HCT116 (cell line): ENCODE measurements at regions not wholly inside any gene's neighbourhood (a gene's known extent, or its start where the extent isn't known, plus 50 kb on each side); places are given as distances from the start of the nearest gene placed in this dataset.
"Not testable (repeated sequence)": the region's sequence is repeated elsewhere in the genome, so short reads cannot be mapped to it uniquely, and the experiment has no call there.

Source experiments
- ATAC-seq: fragments of 200-7000 bp; cut with Tn5 transposase; 2 replicates; pipeline ENCODE4 v1.9.1; 2020; ENCODE audit warnings: mild to moderate bottlenecking, moderate library complexity
- BruUV-seq: library from RNA; stranded (reverse); fragments of 400-500 nt; replicated peaks from 2 replicates; lab custom pipeline; 2021; lab: Mats Ljungman, UMichigan
- CTCF ChIA-PET: fragments of 300-600 bp; sonication (Branson Sonifier 250); formaldehyde crosslinking; loops from one replicate; lab custom pipeline; 2021; ENCODE audit warnings: antibody characterized with exemption; lab: Charles Lee
- POLR2A ChIA-PET: fragments of 300-600, 350-600 bp; sonication (Branson Sonifier 250); formaldehyde crosslinking; loops from one replicate; lab custom pipeline; 2021; ENCODE audit warnings: antibody characterized with exemption; lab: Charles Lee
- RAD21 ChIA-PET, 2 experiments: fragments of 300-600 bp; sonication (Branson Sonifier 250); formaldehyde crosslinking; loops; one replicate each; lab custom pipeline; 2023; ENCODE audit warnings: low total read pairs in 2 of 2; ENCODE audit not compliant: uncharacterized antibody in 2 of 2, unreplicated experiment in 2 of 2, low non-redundant PET in 1 of 2; lab: Charles Lee
- DNase-seq: peaks from one replicate; pipeline ENCODE4 v3.0.0-alpha.2; 2010; ENCODE audit warnings: low read depth, low spot score
- H2AFZ ChIP-seq: fragments of 200-600 bp; shearing (Covaris generic), sonication (generic); 2 replicates; pipeline ENCODE4 v1.6.1; 2017; ENCODE audit warnings: low read depth, mixed run types, mixed read lengths, antibody characterized with exemption, low read length; ENCODE audit not compliant: poor library complexity, severe bottlenecking
- H3K27ac ChIP-seq: 2 replicates; pipeline ENCODE4 v1.5.1; 2012; ENCODE audit warnings: low read depth, low read length
- H3K27me3 ChIP-seq: fragments of 200-600 bp; sonication (generic); 2 replicates; pipeline ENCODE4 v1.6.1; 2016; ENCODE audit warnings: mixed run types, low read length, mixed read lengths; ENCODE audit not compliant: insufficient read depth
- H3K36me3 ChIP-seq, 2 experiments: fragments of 200-500 bp in 1 of 2; fragments of 200-600 bp in 1 of 2; sonication (Bioruptor generic) in 1 of 2; sonication (generic) in 1 of 2; 2 replicates each; pipeline versions ENCODE4 v1.5.1 to v1.6.1; 2014 to 2016; ENCODE audit warnings: low read length in 2 of 2, inconsistent platforms in 1 of 2, mixed read lengths in 1 of 2, mixed run types in 1 of 2; ENCODE audit not compliant: insufficient read depth in 2 of 2, control insufficient read depth in 1 of 2
- H3K4me1 ChIP-seq, 2 experiments: fragments of 200-600 bp in 1 of 2; sonication (generic) in 1 of 2; 2 replicates each; pipeline versions ENCODE4 v1.5.1 to v1.6.1; 2012 to 2017; ENCODE audit warnings: low read length in 2 of 2, inconsistent platforms in 1 of 2, mild to moderate bottlenecking in 1 of 2, mixed read lengths in 1 of 2, mixed run types in 1 of 2, moderate library complexity in 1 of 2; ENCODE audit not compliant: insufficient read depth in 2 of 2, control insufficient read depth in 1 of 2
- H3K4me2 ChIP-seq: fragments of 200-600 bp; sonication (generic); 2 replicates; pipeline ENCODE4 v1.6.1; 2017; ENCODE audit warnings: mixed run types, low read length, mixed read lengths
- H3K4me3 ChIP-seq, 2 experiments: fragments of 200-600 bp in 1 of 2; sonication (generic) in 1 of 2; replicated peaks in 1 of 2; 2 replicates each; pipeline ENCODE4 v1.5.1; 2011 to 2016; ENCODE audit warnings: low read length in 2 of 2, control low read depth in 1 of 2, low read depth in 1 of 2, mild to moderate bottlenecking in 1 of 2, mixed read lengths in 1 of 2, mixed run types in 1 of 2
- H3K79me2 ChIP-seq: fragments of 200-600 bp; sonication (generic); 2 replicates; pipeline ENCODE4 v1.6.1; 2017; ENCODE audit warnings: mild to moderate bottlenecking, mixed run types, low read length, moderate library complexity, mixed read lengths; ENCODE audit not compliant: insufficient read depth
- H3K9ac ChIP-seq: fragments of 200-600 bp; sonication (generic); 2 replicates; pipeline ENCODE4 v1.6.1; 2016; ENCODE audit warnings: low read length, mixed read lengths
- H3K9me2 ChIP-seq: fragments of 200-600 bp; sonication (generic), shearing (Covaris generic); 2 replicates; pipeline ENCODE4 v1.6.1; 2017; ENCODE audit warnings: mixed run types, mild to moderate bottlenecking, moderate library complexity; ENCODE audit not compliant: insufficient read depth
- H3K9me3 ChIP-seq, 2 experiments: fragments of 200-500 bp in 1 of 2; fragments of 200-600 bp in 1 of 2; sonication (Bioruptor generic) in 1 of 2; sonication (generic) in 1 of 2; 2 replicates each; pipeline ENCODE4 v1.6.1; 2014 to 2017; ENCODE audit warnings: low read length in 2 of 2, mixed read lengths in 2 of 2, inconsistent platforms in 1 of 2, low read depth in 1 of 2, mild to moderate bottlenecking in 1 of 2, mixed run types in 1 of 2, moderate library complexity in 1 of 2; ENCODE audit not compliant: control insufficient read depth in 1 of 2, insufficient read depth in 1 of 2
- H4K20me1 ChIP-seq: fragments of 200-600 bp; sonication (generic), shearing (Covaris generic); 2 replicates; pipeline ENCODE4 v1.6.1; 2017; ENCODE audit warnings: mixed run types, mild to moderate bottlenecking, moderate library complexity; ENCODE audit not compliant: insufficient read depth
- CBX3 ChIP-seq: IDR thresholded peaks from 2 replicates; pipeline ENCODE4 v1.6.1; 2012; ENCODE audit warnings: low read depth
- CEBPB ChIP-seq: IDR thresholded peaks from 2 replicates; pipeline ENCODE4 v1.6.1; 2012; ENCODE audit warnings: low read depth
- ELF1 ChIP-seq: IDR thresholded peaks from 2 replicates; pipeline ENCODE4 v1.6.1; 2012; ENCODE audit warnings: low read depth, borderline replicate concordance
- EZH2 ChIP-seq: fragments of 200-600 bp; sonication (generic); IDR thresholded peaks from 2 replicates; pipeline ENCODE4 v1.6.1; 2017; ENCODE audit warnings: antibody characterized with exemption, mixed run types
- EZH2phosphoT487 ChIP-seq: fragments of 200-600 bp; IDR thresholded peaks from 2 replicates; pipeline ENCODE4 v1.6.1; 2018; ENCODE audit warnings: antibody characterized with exemption, borderline replicate concordance
- FOSL1 ChIP-seq: IDR thresholded peaks from 2 replicates; pipeline ENCODE4 v1.6.1; 2012; ENCODE audit warnings: low read depth
- MAX ChIP-seq: IDR thresholded peaks from 2 replicates; pipeline ENCODE4 v1.6.1; 2012
- SP1 ChIP-seq: IDR thresholded peaks from 2 replicates; pipeline ENCODE4 v1.6.1; 2012; ENCODE audit warnings: low read depth
- TCF7L2 ChIP-seq: IDR thresholded peaks from 2 replicates; pipeline ENCODE4 v1.7.0; 2011; ENCODE audit warnings: borderline replicate concordance, inconsistent platforms; ENCODE audit not compliant: insufficient read depth, insufficient read length; ENCODE audit errors: extremely low read depth
- YY1 ChIP-seq: IDR thresholded peaks from 2 replicates; pipeline ENCODE4 v1.6.1; 2011; ENCODE audit warnings: low read length, low read depth, moderate library complexity, mild to moderate bottlenecking; ENCODE audit not compliant: insufficient replicate concordance; ENCODE audit errors: extremely low read depth
- ZNF274 ChIP-seq: fragments of 200-500 bp; sonication (Bioruptor generic); IDR thresholded peaks from 2 replicates; pipeline ENCODE4 v1.6.1; 2014; ENCODE audit warnings: mild to moderate bottlenecking, low read depth, low read length, inconsistent platforms
- intact Hi-C: fragments of 100-400 bp; cut with micrococcal nuclease; formaldehyde crosslinking; loops from 2 replicates; pipeline ENCODE4 v1.10.0; 2022
- TF ChIP-seq, protein P1 (sequence below): IDR thresholded peaks from 2 replicates; pipeline ENCODE4 v1.6.1; 2012; ENCODE audit warnings: low read depth
- TF ChIP-seq, protein P2 (sequence below): IDR thresholded peaks from 2 replicates; pipeline ENCODE4 v1.6.1; 2012

GRCh38 chr14:83007052-83007451, 1473.4 kb upstream of the SEL1L start:
- H3K79me2 ChIP-seq, H3K4me3 ChIP-seq, H3K9me2 ChIP-seq, H3K4me2 ChIP-seq, BruUV-seq, H2AFZ ChIP-seq, RAD21 ChIA-PET, H3K36me3 ChIP-seq, H4K20me1 ChIP-seq, POLR2A ChIA-PET, DNase-seq, H3K4me1 ChIP-seq, H3K9ac ChIP-seq, H3K27ac ChIP-seq, H3K27me3 ChIP-seq, intact Hi-C loops, ATAC-seq, CTCF ChIA-PET: not testable (repeated sequence)
- peaks cover 5 to 15% of the 10 kb centered on the region in 2 experiments; a peak in 2 of 4 replicates for H3K9me3 ChIP-seq

- Histone ChIP-seq H3K9ac (no peak overlapping the region), H2AFZ (no peak overlapping the region), H3K36me3 (no peaks in the 10 kb centered on the region), H3K9me2 (no peaks in the 10 kb centered on the region), H3K4me3 (no peak overlapping the region), H3K4me2 (no peak overlapping the region), H3K9me3 (peaks cover 3 to 16% of the 10 kb centered on the region in 2 experiments; a peak in 2 of 4 replicates), H3K27me3 (no peaks in the 10 kb centered on the region), H4K20me1 (no peaks in the 10 kb centered on the region), H3K4me1 (no peaks in the 10 kb centered on the region), H3K79me2 (no peaks in the 10 kb centered on the region), H3K27ac (no peak overlapping the region)
- DNase-seq (no peak), ATAC-seq (no peak)
- ChIA-PET RAD21 (no interaction called here), POLR2A (no interaction called here), CTCF (no interaction called here)
- BruUV-seq = no TSS peak
- TF ChIP-seq SP1 (no peak), YY1 (no peak), CBX3 (no peak), MAX (no peak), FOSL1 (no peak), ELF1 (no peak), CEBPB (no peak), TCF7L2 (no peak), ZNF274 (no peak), EZH2 (no peak), EZH2phosphoT487 (no peak)
- TF ChIP-seq, protein P1, sequence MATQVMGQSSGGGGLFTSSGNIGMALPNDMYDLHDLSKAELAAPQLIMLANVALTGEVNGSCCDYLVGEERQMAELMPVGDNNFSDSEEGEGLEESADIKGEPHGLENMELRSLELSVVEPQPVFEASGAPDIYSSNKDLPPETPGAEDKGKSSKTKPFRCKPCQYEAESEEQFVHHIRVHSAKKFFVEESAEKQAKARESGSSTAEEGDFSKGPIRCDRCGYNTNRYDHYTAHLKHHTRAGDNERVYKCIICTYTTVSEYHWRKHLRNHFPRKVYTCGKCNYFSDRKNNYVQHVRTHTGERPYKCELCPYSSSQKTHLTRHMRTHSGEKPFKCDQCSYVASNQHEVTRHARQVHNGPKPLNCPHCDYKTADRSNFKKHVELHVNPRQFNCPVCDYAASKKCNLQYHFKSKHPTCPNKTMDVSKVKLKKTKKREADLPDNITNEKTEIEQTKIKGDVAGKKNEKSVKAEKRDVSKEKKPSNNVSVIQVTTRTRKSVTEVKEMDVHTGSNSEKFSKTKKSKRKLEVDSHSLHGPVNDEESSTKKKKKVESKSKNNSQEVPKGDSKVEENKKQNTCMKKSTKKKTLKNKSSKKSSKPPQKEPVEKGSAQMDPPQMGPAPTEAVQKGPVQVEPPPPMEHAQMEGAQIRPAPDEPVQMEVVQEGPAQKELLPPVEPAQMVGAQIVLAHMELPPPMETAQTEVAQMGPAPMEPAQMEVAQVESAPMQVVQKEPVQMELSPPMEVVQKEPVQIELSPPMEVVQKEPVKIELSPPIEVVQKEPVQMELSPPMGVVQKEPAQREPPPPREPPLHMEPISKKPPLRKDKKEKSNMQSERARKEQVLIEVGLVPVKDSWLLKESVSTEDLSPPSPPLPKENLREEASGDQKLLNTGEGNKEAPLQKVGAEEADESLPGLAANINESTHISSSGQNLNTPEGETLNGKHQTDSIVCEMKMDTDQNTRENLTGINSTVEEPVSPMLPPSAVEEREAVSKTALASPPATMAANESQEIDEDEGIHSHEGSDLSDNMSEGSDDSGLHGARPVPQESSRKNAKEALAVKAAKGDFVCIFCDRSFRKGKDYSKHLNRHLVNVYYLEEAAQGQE = no peak
- TF ChIP-seq, protein P2, sequence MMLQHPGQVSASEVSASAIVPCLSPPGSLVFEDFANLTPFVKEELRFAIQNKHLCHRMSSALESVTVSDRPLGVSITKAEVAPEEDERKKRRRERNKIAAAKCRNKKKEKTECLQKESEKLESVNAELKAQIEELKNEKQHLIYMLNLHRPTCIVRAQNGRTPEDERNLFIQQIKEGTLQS = no peak
- intact Hi-C loops = no loop called here
These were observed 1474.1 kb upstream of the SEL1L start for GRCh38 chr14:83007641-83008225.
